GM23338 (cell line): ENCODE measurements at regions not wholly inside any gene's neighbourhood (a gene's known extent, or its start where the extent isn't known, plus 50 kb on each side); places are given as distances from the start of the nearest gene placed in this dataset.

Experiments used
- EZH2 ChIP-seq: fragments of 200-600 bp; sonication (generic); IDR thresholded peaks from one replicate; pipeline ENCODE4 v1.8.0; 2017; ENCODE audit warnings: antibody characterized with exemption, mild to moderate bottlenecking, low read depth; ENCODE audit not compliant: unreplicated experiment
- EZH2phosphoT487 ChIP-seq: fragments of 200-600 bp; sonication (generic); IDR thresholded peaks from one replicate; pipeline ENCODE4 v1.8.1; 2018; ENCODE audit warnings: antibody characterized with exemption; ENCODE audit not compliant: unreplicated experiment
- JUNB ChIP-seq: IDR thresholded peaks from one replicate; pipeline ENCODE4 v1.6.1; 2016; ENCODE audit warnings: antibody characterized with exemption; ENCODE audit not compliant: unreplicated experiment
- ZNF331 ChIP-seq: fragments of 250-450 bp; sonication (Bioruptor Pico); IDR thresholded peaks from 2 replicates; pipeline ENCODE4 v1.5.0; 2020; ENCODE audit warnings: low read depth, mild to moderate bottlenecking, moderate library complexity
- TF ChIP-seq, protein P1 (sequence below): fragments of 250-450 bp; sonication (Bioruptor Pico); IDR thresholded peaks from 2 replicates; pipeline ENCODE4 v1.5.0; 2020; ENCODE audit warnings: mild to moderate bottlenecking, moderate library complexity
- TF ChIP-seq, protein P2 (sequence below): IDR thresholded peaks from one replicate; pipeline ENCODE4 v1.6.1; 2018; ENCODE audit warnings: antibody characterized with exemption; ENCODE audit not compliant: unreplicated experiment

DNA sequence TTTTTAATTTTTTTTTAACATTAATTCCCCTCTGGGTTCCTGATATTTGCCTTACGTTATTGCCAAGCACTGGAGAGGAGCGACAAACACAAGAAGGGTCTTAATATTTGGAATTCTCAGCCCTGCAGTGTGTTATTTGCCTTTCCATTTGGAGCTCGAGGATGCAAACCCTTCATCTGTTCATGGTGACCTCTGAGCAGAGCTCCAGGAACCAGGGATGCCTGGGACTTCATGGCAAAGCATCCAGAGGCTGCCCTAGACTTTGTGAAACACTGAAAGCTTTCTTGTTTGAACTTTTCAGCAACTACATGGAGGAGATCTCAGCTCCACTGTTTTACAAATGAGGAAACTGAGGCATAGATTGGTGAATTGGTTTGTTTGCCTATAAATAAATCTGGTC lies 254.2 kb downstream of the CBLN1 start (continued):
- TF ChIP-seq, protein P1, sequence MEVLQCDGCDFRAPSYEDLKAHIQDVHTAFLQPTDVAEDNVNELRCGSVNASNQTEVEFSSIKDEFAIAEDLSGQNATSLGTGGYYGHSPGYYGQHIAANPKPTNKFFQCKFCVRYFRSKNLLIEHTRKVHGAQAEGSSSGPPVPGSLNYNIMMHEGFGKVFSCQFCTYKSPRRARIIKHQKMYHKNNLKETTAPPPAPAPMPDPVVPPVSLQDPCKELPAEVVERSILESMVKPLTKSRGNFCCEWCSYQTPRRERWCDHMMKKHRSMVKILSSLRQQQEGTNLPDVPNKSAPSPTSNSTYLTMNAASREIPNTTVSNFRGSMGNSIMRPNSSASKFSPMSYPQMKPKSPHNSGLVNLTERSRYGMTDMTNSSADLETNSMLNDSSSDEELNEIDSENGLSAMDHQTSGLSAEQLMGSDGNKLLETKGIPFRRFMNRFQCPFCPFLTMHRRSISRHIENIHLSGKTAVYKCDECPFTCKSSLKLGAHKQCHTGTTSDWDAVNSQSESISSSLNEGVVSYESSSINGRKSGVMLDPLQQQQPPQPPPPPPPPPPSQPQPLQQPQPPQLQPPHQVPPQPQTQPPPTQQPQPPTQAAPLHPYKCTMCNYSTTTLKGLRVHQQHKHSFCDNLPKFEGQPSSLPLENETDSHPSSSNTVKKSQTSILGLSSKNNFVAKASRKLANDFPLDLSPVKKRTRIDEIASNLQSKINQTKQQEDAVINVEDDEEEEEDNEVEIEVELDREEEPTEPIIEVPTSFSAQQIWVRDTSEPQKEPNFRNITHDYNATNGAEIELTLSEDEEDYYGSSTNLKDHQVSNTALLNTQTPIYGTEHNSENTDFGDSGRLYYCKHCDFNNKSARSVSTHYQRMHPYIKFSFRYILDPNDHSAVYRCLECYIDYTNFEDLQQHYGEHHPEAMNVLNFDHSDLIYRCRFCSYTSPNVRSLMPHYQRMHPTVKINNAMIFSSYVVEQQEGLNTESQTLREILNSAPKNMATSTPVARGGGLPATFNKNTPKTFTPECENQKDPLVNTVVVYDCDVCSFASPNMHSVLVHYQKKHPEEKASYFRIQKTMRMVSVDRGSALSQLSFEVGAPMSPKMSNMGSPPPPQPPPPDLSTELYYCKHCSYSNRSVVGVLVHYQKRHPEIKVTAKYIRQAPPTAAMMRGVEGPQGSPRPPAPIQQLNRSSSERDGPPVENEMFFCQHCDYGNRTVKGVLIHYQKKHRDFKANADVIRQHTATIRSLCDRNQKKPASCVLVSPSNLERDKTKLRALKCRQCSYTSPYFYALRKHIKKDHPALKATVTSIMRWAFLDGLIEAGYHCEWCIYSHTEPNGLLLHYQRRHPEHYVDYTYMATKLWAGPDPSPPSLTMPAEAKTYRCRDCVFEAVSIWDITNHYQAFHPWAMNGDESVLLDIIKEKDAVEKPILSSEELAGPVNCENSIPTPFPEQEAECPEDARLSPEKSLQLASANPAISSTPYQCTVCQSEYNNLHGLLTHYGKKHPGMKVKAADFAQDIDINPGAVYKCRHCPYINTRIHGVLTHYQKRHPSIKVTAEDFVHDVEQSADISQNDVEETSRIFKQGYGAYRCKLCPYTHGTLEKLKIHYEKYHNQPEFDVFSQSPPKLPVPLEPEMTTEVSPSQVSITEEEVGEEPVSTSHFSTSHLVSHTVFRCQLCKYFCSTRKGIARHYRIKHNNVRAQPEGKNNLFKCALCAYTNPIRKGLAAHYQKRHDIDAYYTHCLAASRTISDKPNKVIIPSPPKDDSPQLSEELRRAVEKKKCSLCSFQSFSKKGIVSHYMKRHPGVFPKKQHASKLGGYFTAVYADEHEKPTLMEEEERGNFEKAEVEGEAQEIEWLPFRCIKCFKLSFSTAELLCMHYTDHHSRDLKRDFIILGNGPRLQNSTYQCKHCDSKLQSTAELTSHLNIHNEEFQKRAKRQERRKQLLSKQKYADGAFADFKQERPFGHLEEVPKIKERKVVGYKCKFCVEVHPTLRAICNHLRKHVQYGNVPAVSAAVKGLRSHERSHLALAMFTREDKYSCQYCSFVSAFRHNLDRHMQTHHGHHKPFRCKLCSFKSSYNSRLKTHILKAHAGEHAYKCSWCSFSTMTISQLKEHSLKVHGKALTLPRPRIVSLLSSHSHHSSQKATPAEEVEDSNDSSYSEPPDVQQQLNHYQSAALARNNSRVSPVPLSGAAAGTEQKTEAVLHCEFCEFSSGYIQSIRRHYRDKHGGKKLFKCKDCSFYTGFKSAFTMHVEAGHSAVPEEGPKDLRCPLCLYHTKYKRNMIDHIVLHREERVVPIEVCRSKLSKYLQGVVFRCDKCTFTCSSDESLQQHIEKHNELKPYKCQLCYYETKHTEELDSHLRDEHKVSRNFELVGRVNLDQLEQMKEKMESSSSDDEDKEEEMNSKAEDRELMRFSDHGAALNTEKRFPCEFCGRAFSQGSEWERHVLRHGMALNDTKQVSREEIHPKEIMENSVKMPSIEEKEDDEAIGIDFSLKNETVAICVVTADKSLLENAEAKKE (CRISPR knock-in tag): no peak
- TF ChIP-seq JUNB (no peak), EZH2phosphoT487 (no peak), EZH2 (no peak), ZNF331 (CRISPR knock-in tag) (no peak)
- TF ChIP-seq, protein P2, sequence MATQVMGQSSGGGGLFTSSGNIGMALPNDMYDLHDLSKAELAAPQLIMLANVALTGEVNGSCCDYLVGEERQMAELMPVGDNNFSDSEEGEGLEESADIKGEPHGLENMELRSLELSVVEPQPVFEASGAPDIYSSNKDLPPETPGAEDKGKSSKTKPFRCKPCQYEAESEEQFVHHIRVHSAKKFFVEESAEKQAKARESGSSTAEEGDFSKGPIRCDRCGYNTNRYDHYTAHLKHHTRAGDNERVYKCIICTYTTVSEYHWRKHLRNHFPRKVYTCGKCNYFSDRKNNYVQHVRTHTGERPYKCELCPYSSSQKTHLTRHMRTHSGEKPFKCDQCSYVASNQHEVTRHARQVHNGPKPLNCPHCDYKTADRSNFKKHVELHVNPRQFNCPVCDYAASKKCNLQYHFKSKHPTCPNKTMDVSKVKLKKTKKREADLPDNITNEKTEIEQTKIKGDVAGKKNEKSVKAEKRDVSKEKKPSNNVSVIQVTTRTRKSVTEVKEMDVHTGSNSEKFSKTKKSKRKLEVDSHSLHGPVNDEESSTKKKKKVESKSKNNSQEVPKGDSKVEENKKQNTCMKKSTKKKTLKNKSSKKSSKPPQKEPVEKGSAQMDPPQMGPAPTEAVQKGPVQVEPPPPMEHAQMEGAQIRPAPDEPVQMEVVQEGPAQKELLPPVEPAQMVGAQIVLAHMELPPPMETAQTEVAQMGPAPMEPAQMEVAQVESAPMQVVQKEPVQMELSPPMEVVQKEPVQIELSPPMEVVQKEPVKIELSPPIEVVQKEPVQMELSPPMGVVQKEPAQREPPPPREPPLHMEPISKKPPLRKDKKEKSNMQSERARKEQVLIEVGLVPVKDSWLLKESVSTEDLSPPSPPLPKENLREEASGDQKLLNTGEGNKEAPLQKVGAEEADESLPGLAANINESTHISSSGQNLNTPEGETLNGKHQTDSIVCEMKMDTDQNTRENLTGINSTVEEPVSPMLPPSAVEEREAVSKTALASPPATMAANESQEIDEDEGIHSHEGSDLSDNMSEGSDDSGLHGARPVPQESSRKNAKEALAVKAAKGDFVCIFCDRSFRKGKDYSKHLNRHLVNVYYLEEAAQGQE: no peak
